Testis (tissue), 2 donors: ENCODE measurements at regions not wholly inside any gene's neighbourhood (a gene's known extent, or its start where the extent isn't known, plus 50 kb on each side); places are given as distances from the start of the nearest gene placed in this dataset.

Experiments
- POLR2A ChIP-seq: fragments of 450-650 bp; IDR thresholded peaks from one replicate; pipeline ENCODE4 v1.6.1; 2017; ENCODE audit warnings: antibody characterized with exemption, mild to moderate bottlenecking, moderate library complexity
- TF ChIP-seq, protein P1 (sequence below), 3 experiments: fragments of 450-650 bp in 2 of 3; fragments of 200-600 bp in 1 of 3; sonication (generic) in 1 of 3; IDR thresholded peaks; one replicate each; pipeline ENCODE4 v1.5.1; 2016 to 2019; ENCODE audit warnings: antibody characterized with exemption in 3 of 3, mild to moderate bottlenecking in 2 of 3, moderate library complexity in 1 of 3

DNA sequence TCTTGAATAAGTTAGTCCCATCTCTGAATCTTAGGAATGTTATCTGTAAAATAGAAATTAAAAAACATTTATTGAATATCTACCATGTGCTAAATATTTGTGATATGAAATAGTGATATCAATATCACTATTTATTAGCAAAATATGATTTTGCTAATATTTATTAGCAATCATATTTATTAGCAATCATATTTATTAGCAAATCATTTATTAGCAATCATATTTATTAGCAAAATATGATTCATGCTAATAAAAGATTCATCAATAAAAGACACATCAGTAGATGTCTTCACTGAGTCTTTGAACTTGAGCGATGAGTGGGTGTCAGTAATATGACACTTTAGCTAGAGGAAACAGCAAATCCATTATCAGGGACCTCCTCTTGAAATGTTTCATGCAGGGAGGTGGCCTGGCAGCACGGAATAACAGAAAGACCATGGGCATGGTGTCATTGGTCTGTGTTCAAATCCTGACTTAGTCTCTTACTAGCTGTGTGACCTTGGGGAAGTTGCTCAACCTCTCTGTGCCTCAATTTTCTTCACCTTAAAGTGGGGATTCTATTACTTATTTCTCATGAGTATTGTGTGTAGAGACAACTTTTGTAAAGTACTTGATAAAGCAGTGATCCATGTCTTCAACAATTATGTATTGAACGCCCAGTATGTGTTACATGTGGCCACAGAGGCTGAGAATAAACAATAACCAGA lies 456.2 kb upstream of the MEX3C start:
- TF ChIP-seq POLR2A, result no peak
- TF ChIP-seq, protein P1, sequence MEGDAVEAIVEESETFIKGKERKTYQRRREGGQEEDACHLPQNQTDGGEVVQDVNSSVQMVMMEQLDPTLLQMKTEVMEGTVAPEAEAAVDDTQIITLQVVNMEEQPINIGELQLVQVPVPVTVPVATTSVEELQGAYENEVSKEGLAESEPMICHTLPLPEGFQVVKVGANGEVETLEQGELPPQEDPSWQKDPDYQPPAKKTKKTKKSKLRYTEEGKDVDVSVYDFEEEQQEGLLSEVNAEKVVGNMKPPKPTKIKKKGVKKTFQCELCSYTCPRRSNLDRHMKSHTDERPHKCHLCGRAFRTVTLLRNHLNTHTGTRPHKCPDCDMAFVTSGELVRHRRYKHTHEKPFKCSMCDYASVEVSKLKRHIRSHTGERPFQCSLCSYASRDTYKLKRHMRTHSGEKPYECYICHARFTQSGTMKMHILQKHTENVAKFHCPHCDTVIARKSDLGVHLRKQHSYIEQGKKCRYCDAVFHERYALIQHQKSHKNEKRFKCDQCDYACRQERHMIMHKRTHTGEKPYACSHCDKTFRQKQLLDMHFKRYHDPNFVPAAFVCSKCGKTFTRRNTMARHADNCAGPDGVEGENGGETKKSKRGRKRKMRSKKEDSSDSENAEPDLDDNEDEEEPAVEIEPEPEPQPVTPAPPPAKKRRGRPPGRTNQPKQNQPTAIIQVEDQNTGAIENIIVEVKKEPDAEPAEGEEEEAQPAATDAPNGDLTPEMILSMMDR (IDR thresholded peaks at IDR 0.05), result no peak
